Stimulated activated memory B cell treated with anti-CD40 and anti-IgM and Interleukin-4, amounts not matched to agents 10 μg/mL and 1 μg/mL and 100 μg/mL, for 72 hours (primary cell): ENCODE measurements at regions not wholly inside any gene's neighbourhood (a gene's known extent, or its start where the extent isn't known, plus 50 kb on each side); places are given as distances from the start of the nearest gene placed in this dataset.

ENCODE experiments used
- ATAC-seq: fragments of 150-1000 bp; cut with Tn5 transposase; 2 replicates; pipeline ENCODE4 v1.10.0; 2021
- H3K27ac Mint-ChIP-seq: one replicate; pipeline ENCODE4 v1.8.0; 2022; ENCODE audit warnings: mild to moderate bottlenecking, mixed read lengths
- H3K27me3 Mint-ChIP-seq: one replicate; pipeline ENCODE4 v1.8.0; 2022; ENCODE audit warnings: mixed read lengths
- H3K36me3 Mint-ChIP-seq: one replicate; pipeline ENCODE4 v1.8.0; 2022; ENCODE audit warnings: mixed read lengths
- H3K4me1 Mint-ChIP-seq: one replicate; pipeline ENCODE4 v1.8.0; 2022; ENCODE audit warnings: mixed read lengths
- H3K4me3 Mint-ChIP-seq: one replicate; pipeline ENCODE4 v1.8.0; 2022; ENCODE audit warnings: mild to moderate bottlenecking, moderate library complexity, mixed read lengths
- H3K9me3 Mint-ChIP-seq: one replicate; pipeline ENCODE4 v1.8.0; 2022; ENCODE audit warnings: mixed read lengths

- Mint-ChIP-seq H3K36me3 (no peaks in the 10 kb centered on the region), H3K27ac (no peak overlapping the region), H3K4me3 (no peak overlapping the region), H3K4me1 (no peaks in the 10 kb centered on the region), H3K27me3 (peaks cover 13% of the 10 kb centered on the region), H3K9me3 (peaks cover 6% of the 10 kb centered on the region)
- ATAC-seq = no peak
These were observed 247.9 kb upstream of the POU3F3 start for GRCh38 chr2:104606056-104606455.

- Mint-ChIP-seq H3K27me3 (no peaks in the 10 kb centered on the region), H3K4me1 (no peaks in the 10 kb centered on the region), H3K36me3 (no peaks in the 10 kb centered on the region), H3K27ac (no peak overlapping the region), H3K4me3 (no peak overlapping the region), H3K9me3 (peaks cover 6% of the 10 kb centered on the region)
- no peak for ATAC-seq
These were observed 237.1 kb upstream of the POU3F3 start for GRCh38 chr2:104616856-104617255.

GRCh38 chr2:104620801-104621200, 233.1 kb upstream of the POU3F3 start:
- H3K4me1 Mint-ChIP-seq = no peaks in the 10 kb centered on the region
- no peaks in the 10 kb centered on the region for H3K27me3 Mint-ChIP-seq
- H3K9me3 Mint-ChIP-seq = peaks cover 9% of the 10 kb centered on the region
- no peak overlapping the region for H3K4me3 Mint-ChIP-seq
- no peak for ATAC-seq
- H3K27ac Mint-ChIP-seq = no peak overlapping the region
- no peaks in the 10 kb centered on the region for H3K36me3 Mint-ChIP-seq

GRCh38 chr2:104635608-104636007, 218.3 kb upstream of the POU3F3 start:
- H3K27ac Mint-ChIP-seq = no peak overlapping the region
- no peaks in the 10 kb centered on the region for H3K36me3 Mint-ChIP-seq
- H3K9me3 Mint-ChIP-seq = no peaks in the 10 kb centered on the region
- no peak overlapping the region for H3K4me3 Mint-ChIP-seq
- ATAC-seq = no peak
- no peaks in the 10 kb centered on the region for H3K4me1 Mint-ChIP-seq
- no peaks in the 10 kb centered on the region for H3K27me3 Mint-ChIP-seq

GRCh38 chr2:104638190-104638858, 215.6 kb upstream of the POU3F3 start:
- H3K27ac Mint-ChIP-seq = no peak overlapping the region
- H3K27me3 Mint-ChIP-seq = no peaks in the 10 kb centered on the region
- ATAC-seq = no peak
- H3K36me3 Mint-ChIP-seq = no peaks in the 10 kb centered on the region
- no peak overlapping the region for H3K4me3 Mint-ChIP-seq
- no peaks in the 10 kb centered on the region for H3K4me1 Mint-ChIP-seq
- H3K9me3 Mint-ChIP-seq = no peaks in the 10 kb centered on the region

GRCh38 chr2:104638859-104639202, 215.1 kb upstream of the POU3F3 start:
- no peak for ATAC-seq
- Mint-ChIP-seq H3K36me3 (no peaks in the 10 kb centered on the region), H3K9me3 (no peaks in the 10 kb centered on the region), H3K27me3 (no peaks in the 10 kb centered on the region), H3K27ac (no peak overlapping the region), H3K4me1 (no peaks in the 10 kb centered on the region), H3K4me3 (no peak overlapping the region)

- Mint-ChIP-seq H3K27ac (no peak overlapping the region), H3K4me1 (no peaks in the 10 kb centered on the region), H3K27me3 (no peaks in the 10 kb centered on the region), H3K9me3 (no peaks in the 10 kb centered on the region), H3K36me3 (no peaks in the 10 kb centered on the region), H3K4me3 (no peak overlapping the region)
- no peak for ATAC-seq
These were observed 212.1 kb upstream of the POU3F3 start for GRCh38 chr2:104641786-104642185.

- peaks cover 10% of the 10 kb centered on the region for H3K27me3 Mint-ChIP-seq
- no peaks in the 10 kb centered on the region for H3K36me3 Mint-ChIP-seq
- no peak for ATAC-seq
- no peaks in the 10 kb centered on the region for H3K4me1 Mint-ChIP-seq
- no peak overlapping the region for H3K4me3 Mint-ChIP-seq
- H3K9me3 Mint-ChIP-seq = peaks cover 5% of the 10 kb centered on the region
- H3K27ac Mint-ChIP-seq = no peak overlapping the region
These were observed 205.5 kb upstream of the POU3F3 start for GRCh38 chr2:104648376-104648775.

- Mint-ChIP-seq H3K27ac (no peak overlapping the region), H3K9me3 (peaks cover 5% of the 10 kb centered on the region), H3K4me3 (no peak overlapping the region), H3K36me3 (no peaks in the 10 kb centered on the region), H3K27me3 (peaks cover 14% of the 10 kb centered on the region), H3K4me1 (no peaks in the 10 kb centered on the region)
- no peak for ATAC-seq
These were observed 204.0 kb upstream of the POU3F3 start for GRCh38 chr2:104649866-104650265.

- no peak for ATAC-seq
- Mint-ChIP-seq H3K27me3 (peaks cover 21% of the 10 kb centered on the region), H3K4me1 (no peaks in the 10 kb centered on the region), H3K36me3 (no peaks in the 10 kb centered on the region), H3K27ac (no peak overlapping the region), H3K9me3 (peaks cover 5% of the 10 kb centered on the region), H3K4me3 (no peak overlapping the region)
These were observed 203.4 kb upstream of the POU3F3 start for GRCh38 chr2:104650405-104650996.

GRCh38 chr2:104654811-104655210, 199.1 kb upstream of the POU3F3 start:
- no peaks in the 10 kb centered on the region for H3K36me3 Mint-ChIP-seq
- no peak overlapping the region for H3K4me3 Mint-ChIP-seq
- no peak overlapping the region for H3K27ac Mint-ChIP-seq
- peaks cover 7% of the 10 kb centered on the region for H3K4me1 Mint-ChIP-seq
- H3K9me3 Mint-ChIP-seq = peaks cover 5% of the 10 kb centered on the region
- ATAC-seq = no peak
- H3K27me3 Mint-ChIP-seq = peaks cover 57% of the 10 kb centered on the region

GRCh38 chr2:104656571-104657163, 197.2 kb upstream of the POU3F3 start:
- H3K36me3 Mint-ChIP-seq = no peaks in the 10 kb centered on the region
- peaks cover 60% of the 10 kb centered on the region for H3K27me3 Mint-ChIP-seq
- H3K27ac Mint-ChIP-seq = no peak overlapping the region
- ATAC-seq = no peak
- peaks cover 7% of the 10 kb centered on the region for H3K4me1 Mint-ChIP-seq
- no peaks in the 10 kb centered on the region for H3K9me3 Mint-ChIP-seq
- no peak overlapping the region for H3K4me3 Mint-ChIP-seq

GRCh38 chr2:104658144-104658835, 195.6 kb upstream of the POU3F3 start:
- no peaks in the 10 kb centered on the region for H3K36me3 Mint-ChIP-seq
- ATAC-seq = no peak
- H3K4me1 Mint-ChIP-seq = peaks cover 7% of the 10 kb centered on the region
- H3K27me3 Mint-ChIP-seq = peaks cover 60% of the 10 kb centered on the region
- no peaks in the 10 kb centered on the region for H3K9me3 Mint-ChIP-seq
- no peak overlapping the region for H3K27ac Mint-ChIP-seq
- H3K4me3 Mint-ChIP-seq = no peak overlapping the region

- Mint-ChIP-seq H3K36me3 (no peaks in the 10 kb centered on the region), H3K9me3 (no peaks in the 10 kb centered on the region), H3K27ac (no peak overlapping the region), H3K4me3 (no peak overlapping the region), H3K27me3 (peaks cover 60% of the 10 kb centered on the region), H3K4me1 (peaks cover 7% of the 10 kb centered on the region)
- ATAC-seq = no peak
These were observed 194.9 kb upstream of the POU3F3 start for GRCh38 chr2:104658904-104659591.

- H3K9me3 Mint-ChIP-seq = no peaks in the 10 kb centered on the region
These were observed 192.9 kb upstream of the POU3F3 start for GRCh38 chr2:104660991-104661390.

More at GRCh38 chr2:104660991-104661390, 192.9 kb upstream of the POU3F3 start:
- Mint-ChIP-seq H3K27ac (no peak overlapping the region), H3K4me1 (peaks cover 7% of the 10 kb centered on the region), H3K36me3 (no peaks in the 10 kb centered on the region), H3K27me3 (peaks cover 45% of the 10 kb centered on the region), H3K4me3 (no peak overlapping the region)
- no peak for ATAC-seq
